Liver (tissue), 3 donors: ENCODE measurements at regions not wholly inside any gene's neighbourhood (a gene's known extent, or its start where the extent isn't known, plus 50 kb on each side); places are given as distances from the start of the nearest gene placed in this dataset.

Source experiments
- GABPA ChIP-seq, 2 donors: IDR thresholded peaks in 1 of 2; conservative IDR thresholded peaks in 1 of 2; 2 replicates each; pipeline ENCODE4 v1.6.1; 2016; ENCODE audit warnings: antibody characterized with exemption in 2 of 2, mild to moderate bottlenecking in 1 of 2, moderate library complexity in 1 of 2
- JUND ChIP-seq, 2 donors: IDR thresholded peaks; 2 replicates each; pipeline ENCODE4 v1.6.1; 2016; ENCODE audit warnings: antibody characterized with exemption in 2 of 2
- MAX ChIP-seq: IDR thresholded peaks from 2 replicates; pipeline ENCODE4 v1.6.1; 2016; ENCODE audit warnings: antibody characterized with exemption
- RAD21 ChIP-seq, 2 donors: IDR thresholded peaks; 2 replicates each; pipeline ENCODE4 v1.6.1; 2016; ENCODE audit warnings: antibody characterized with exemption in 2 of 2, mild to moderate bottlenecking in 2 of 2
- REST ChIP-seq: IDR thresholded peaks from 2 replicates; pipeline ENCODE4 v1.6.1; 2016; ENCODE audit warnings: antibody characterized with exemption, mild to moderate bottlenecking
- SP1 ChIP-seq: IDR thresholded peaks from 2 replicates; pipeline ENCODE4 v1.6.1; 2018; ENCODE audit warnings: antibody characterized with exemption, mild to moderate bottlenecking
- TAF1 ChIP-seq: conservative IDR thresholded peaks from 2 replicates; pipeline ENCODE4 v1.6.1; 2016; ENCODE audit warnings: antibody characterized with exemption, mild to moderate bottlenecking
- TF ChIP-seq, protein P1 (sequence below): fragments of 150-350 bp; IDR thresholded peaks from 2 replicates; pipeline ENCODE4 v1.5.1; 2017; ENCODE audit warnings: improper control_type of control experiment, low read depth, low read length; ENCODE audit not compliant: missing input control
- donor health status: healthy.
- donor health status: healthy.

DNA sequence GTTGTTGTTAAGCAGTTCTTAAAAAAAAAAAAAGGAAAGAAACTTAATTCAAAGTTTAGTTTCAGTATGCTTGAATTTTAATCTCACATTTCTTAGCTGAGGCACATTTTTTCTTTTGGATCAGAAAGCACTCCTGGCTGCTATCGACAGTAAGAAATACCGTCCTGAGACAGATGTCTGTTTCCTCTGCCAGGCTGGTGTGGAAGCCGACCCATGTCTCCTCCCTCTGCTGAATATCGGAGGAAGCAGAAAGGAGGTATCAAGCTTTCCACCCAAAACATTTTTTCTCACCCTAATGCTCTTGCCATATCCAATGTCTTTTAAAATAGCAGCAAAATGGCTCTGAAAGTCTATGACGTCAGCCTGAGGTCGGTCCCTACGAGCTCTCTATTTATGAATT, 208.1 kb downstream of the TLE4 start:
- TF ChIP-seq, protein P1, sequence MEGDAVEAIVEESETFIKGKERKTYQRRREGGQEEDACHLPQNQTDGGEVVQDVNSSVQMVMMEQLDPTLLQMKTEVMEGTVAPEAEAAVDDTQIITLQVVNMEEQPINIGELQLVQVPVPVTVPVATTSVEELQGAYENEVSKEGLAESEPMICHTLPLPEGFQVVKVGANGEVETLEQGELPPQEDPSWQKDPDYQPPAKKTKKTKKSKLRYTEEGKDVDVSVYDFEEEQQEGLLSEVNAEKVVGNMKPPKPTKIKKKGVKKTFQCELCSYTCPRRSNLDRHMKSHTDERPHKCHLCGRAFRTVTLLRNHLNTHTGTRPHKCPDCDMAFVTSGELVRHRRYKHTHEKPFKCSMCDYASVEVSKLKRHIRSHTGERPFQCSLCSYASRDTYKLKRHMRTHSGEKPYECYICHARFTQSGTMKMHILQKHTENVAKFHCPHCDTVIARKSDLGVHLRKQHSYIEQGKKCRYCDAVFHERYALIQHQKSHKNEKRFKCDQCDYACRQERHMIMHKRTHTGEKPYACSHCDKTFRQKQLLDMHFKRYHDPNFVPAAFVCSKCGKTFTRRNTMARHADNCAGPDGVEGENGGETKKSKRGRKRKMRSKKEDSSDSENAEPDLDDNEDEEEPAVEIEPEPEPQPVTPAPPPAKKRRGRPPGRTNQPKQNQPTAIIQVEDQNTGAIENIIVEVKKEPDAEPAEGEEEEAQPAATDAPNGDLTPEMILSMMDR, result no peak
- TF ChIP-seq TAF1 (no peak), MAX (no peak), SP1 (no peak), RAD21 (IDR thresholded peaks at IDR 0.05) (no peak), GABPA (IDR thresholded peaks at IDR 0.05 in 1 of 2, conservative IDR thresholded peaks at IDR 0.05 in 1 of 2) (no peak), REST (no peak), JUND (IDR thresholded peaks at IDR 0.05) (no peak)
